Forelimb muscle (tissue), 1 donor: ENCODE measurements at regions not wholly inside any gene's neighbourhood (a gene's known extent, or its start where the extent isn't known, plus 50 kb on each side); places are given as distances from the start of the nearest gene placed in this dataset.

Source experiments
- DNase-seq: peaks from one replicate; pipeline ENCODE4 v3.0.0-alpha.2; 2013; ENCODE audit warnings: low read depth

DNA sequence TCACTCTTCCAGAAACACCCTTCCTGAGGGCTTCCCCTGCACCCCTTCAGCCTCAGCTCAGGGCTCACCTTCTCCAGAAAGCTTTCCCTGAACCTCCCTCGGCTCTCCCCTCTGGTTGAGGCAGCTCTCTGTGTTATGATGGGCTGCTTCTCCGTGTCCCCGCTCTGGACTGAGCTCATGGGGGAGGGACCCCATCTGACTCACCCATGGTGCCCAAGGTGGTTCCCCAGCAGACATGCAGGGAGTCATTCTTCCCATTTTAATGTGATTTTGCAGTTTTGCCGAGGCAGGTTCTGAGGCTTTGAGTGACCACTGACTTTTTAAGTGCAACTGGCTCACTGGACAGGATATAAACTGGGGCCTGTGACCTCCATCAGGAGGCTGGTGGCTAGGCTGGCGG is 495.1 kb downstream of the TBC1D22A start:
- DNase-seq = no peak

DNA sequence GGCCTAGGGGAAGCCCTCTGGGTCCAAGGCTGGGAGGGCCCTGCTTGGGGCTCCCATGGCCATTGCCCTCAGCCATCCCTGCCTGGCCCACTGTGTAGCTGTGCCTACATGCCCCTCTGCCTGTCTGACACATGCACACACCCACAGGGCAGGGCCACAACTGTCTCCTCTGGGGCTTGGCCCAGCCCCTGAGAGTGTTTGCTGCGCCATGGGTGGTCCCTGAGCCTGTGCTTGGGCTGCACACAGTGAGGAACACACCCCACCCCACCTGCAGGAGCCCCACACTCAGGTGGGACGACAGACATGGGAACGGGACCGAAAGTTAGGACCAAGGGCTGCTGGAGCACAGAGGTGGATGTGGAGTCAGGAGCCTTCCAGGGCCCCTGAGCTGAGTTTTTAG is 489.5 kb downstream of the TBC1D22A start:
- DNase-seq = no peak

DNA sequence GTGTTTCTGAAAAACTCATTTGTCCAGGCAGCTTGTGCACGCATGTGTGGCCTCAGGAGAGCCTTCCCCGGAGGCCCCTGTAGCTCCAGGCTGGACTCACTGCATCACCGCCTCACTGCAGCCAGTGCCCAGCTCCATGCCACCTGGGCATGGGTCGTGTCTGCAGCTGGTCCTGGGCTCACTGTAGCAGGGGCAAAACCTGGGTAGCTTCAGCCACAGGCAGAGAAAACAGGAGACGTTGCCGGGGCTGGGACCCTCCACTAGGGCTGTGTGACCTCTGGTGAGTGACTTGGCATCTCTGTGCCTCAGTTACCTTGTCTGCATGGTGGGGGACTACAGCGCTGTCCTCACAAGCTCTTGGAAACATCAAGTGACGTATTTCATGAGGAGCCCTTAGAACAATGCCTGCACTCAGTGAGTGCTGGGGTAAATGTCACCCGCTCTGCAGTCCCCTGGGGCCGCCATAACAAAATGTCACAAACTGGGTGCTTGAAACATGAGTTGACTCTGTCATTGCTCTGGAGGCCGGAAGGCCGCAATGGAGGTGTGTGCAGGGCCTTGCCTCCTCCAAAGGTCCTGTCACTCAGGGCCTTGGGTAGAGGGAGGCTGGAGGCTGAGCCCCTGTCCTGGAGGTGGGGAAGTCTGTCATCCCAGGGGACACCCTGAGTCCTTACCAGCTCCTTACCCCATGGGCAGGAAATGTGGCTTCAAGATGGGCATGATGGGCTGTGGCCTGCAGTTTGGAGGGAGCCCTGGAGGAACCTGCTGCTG is 488.7 kb downstream of the TBC1D22A start:
- no peak for DNase-seq

DNA sequence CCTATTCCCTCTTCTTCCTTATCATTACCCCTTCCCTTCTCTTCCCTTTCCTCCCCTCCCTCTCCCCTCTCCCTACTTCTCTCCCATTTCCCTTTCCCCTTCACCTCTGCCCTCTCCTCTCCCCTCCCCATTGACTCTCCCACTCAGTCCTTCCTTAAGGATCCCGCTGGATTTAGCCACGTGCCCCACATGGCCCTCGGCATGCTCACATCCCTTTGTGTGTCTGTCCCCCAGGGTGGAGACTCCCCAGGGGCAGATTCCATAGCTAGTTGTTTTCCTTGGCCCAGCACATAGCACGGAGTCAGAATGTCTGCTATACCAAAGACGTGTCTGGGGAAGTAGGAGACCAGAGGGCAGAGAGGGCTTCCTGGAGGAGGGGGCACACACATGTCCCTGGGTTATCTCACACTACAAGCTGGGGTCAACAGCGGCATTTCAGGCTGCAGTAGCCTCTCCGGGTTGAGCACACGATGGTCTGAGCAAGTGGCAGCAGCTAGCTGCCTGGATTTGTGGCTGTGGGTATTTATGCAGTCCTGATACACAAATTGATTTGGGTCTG is 487.0 kb downstream of the TBC1D22A start:
- no peak for DNase-seq

DNA sequence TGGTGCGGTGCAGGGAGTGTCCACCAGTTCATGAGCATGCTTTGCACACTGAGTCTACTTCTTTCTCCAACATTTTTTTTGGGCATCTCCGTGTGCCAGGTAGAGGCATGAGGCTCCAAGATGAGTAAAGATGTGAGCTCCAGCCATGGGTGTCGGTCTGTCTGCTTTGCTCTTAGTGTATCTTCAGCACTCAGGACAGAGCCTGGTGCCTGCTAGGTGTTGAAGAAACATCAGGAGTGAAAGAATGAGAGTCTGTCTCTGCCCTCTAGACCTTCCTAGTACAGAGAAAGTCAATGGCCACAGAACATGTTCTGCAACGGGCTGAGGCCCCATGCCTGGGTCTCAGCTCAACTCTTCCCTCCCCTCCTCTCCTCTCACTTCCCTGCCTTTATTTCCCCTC is 486.5 kb downstream of the TBC1D22A start:
- DNase-seq = no peak

DNA sequence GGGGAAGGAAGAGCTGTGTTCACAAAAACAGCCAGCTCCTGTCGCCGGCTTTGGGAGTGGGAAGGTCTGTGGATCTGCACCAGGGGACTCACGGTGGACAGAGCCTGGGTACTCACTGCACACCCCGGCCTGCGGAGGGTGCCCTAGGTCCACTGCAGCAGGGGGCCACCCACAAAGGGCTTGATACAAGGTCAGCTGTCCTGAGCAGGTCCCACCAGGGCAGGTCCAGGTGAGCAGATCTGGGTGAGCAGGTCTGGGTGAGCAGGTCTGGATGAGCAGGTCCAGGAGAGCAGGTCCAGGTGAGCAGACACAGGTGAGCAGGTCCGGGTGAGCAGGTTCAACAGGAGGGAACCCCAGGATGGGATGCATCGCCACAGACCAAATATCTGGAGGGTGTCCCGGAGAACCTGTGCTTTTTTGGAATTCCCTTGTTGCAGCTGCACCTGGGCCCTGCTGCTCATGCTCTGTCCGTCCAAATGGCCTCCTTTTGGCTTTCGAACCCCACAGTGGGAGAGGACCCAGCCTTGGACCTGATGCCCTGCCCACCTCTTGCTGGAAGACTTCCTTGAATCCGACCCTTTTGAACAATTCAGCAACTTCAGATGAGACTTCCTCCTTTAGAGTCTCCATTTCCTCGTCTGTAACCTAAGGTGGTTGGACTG is 485.3 kb downstream of the TBC1D22A start:
- no peak for DNase-seq

DNA sequence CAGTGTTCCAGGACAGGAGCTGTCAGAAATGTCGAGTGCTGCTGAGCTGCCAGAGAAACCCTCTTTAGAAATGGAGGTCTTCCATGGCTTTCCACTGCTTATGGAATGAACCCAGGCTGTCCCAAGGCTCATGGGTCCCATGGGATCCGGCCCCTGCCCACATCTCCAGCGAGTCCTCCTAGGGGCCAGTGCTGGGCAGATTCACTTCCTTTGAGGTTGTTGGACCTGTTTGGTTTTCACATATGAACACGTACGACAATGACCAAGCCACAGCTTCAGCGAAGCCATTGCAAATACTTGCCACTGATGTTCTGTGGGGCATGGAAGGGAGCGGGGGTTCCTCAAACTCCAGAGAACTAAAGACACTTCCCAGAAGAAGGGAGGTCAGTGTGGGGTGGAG is 483.3 kb downstream of the TBC1D22A start:
- no peak for DNase-seq

DNA sequence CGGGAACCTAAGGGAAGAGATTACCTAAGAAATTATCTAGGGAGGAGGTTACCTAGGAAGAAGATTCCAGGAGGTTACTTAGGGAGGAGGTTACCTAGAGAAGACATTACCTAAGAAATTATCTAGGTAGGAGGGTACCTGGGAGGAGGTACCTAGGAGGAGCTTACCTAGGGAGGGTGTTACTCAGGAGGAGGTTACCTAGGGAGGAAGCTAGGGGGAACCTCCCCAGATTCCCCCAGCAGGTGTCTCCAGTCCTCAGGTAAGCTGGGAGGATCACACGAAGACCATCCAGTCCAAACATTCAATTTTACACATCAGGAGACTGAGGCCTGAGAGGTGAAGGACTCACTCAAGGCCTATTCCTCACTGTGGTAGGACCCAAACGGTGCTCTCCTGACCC is 482.8 kb downstream of the TBC1D22A start:
- no peak for DNase-seq

DNA sequence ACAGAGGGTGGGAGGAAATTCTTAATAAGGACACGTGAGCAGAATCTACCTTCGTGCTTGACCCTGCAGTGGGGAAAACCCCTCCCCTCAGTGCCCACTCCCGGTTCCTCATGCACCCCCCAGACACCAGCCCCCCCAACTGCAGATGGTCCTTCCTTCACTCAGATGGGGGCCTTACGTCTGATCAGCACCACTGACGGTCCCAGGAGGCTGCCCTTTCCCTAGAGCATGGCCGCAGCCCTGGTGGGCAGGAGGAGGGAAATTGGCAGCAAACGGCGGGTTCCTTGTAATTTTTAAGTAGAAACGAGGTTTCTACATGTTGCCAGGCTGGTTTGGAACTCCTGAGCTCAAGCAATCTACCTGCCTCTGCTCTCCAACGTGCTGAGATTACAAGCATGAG is 477.7 kb downstream of the TBC1D22A start:
- DNase-seq = no peak

DNA sequence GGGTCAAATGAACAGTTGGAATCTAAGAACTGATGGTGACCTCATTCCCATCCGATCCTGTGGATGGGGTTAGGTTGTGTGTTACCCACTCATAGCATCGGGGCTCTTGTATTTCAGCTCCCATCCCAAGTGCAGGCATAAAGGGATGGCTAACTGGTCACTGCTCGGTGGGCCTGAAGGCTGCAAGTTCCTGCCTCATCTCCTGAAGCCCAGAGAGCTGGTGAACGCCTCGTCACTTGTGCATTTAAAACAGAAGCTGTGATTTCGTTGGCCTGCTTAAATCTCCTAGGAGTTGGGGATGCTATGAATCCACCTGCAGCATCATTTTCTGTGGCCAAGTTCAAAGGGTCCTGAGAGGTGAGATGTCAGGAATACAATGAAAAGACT is 477.0 kb downstream of the TBC1D22A start:
- no peak for DNase-seq

DNA sequence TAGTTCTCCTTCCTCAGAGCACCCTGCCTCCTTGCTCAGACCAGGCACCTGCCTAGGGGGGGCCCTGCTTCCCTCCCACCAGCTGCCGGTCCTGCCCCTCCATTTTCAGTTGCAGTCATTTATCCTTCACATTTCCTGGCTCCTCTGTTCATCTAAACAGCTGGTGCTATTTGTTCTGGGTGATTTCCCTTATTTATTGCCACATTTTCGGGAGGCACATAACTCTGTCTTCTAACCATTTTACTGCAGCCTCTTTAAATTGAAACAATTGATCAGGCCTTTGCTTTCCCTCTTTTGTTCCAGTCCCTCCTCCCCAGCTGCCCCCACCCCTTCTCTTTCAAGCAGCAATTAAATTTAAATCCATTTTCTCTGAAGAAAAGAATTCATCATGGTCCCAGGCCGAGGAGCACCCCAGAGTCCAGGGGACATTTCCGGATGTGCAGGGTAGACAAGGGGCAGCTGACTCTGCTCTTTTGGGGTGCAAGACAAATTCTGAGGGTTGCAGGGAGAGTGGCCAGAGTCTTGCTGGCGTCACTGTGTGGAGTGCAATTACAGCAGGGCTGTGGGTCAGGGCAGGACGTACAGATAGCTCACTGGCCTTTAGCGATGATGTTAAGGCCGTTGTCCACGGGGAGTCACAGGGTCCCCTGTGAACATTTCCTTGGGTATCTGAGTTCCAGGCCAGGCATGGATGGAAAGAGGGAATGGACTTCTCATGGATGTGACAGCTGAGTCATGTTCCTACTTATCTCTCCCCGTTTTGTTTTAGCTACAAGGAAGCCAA is 476.4 kb downstream of the TBC1D22A start:
- DNase-seq = no peak

DNA sequence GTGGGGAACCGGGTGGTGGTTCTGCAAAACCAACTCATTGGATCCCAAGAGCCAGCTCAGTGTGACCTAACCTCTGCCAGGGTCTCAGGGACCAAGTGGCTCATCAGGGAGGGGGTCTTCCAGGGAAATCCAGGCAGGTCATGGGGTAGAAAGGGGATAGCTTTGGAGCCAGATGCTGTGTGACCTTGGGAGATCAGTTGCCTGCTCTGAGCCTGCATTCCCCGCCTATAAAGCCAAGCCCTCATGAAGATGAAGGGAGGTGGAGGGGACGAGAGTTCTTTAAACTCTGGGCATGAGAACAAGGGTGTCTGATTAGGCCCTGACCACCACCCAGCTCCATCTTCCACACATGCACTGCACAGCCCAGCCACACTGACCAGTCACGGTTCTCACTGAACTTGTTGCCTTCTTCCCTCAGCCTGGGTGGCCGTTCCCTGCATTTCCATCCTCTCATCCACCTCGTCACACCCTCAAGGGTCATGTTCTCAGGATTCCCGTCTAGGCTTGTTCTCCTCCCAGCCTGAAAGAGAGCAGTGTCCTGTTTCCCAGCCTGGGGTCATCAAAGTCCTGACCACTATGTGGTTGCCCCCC is 475.5 kb downstream of the TBC1D22A start:
- no peak for DNase-seq

DNA sequence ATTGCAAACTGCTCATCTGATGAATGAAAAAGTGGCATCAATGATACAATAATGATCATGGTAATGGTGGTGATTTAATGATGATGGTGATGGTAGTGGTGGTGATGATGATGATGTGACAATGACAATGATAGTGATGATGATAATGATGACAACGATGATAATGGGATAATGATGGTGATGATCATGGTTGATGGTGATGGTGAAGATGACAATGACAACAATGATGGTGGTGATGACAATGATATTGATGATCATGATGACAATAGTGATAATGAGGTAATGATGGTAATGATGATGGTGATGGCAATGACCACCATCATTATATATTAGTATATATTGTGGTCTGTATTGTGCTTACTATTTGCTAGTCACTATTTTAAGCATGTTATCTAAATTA is 474.3 kb downstream of the TBC1D22A start:
- DNase-seq = no peak

DNA sequence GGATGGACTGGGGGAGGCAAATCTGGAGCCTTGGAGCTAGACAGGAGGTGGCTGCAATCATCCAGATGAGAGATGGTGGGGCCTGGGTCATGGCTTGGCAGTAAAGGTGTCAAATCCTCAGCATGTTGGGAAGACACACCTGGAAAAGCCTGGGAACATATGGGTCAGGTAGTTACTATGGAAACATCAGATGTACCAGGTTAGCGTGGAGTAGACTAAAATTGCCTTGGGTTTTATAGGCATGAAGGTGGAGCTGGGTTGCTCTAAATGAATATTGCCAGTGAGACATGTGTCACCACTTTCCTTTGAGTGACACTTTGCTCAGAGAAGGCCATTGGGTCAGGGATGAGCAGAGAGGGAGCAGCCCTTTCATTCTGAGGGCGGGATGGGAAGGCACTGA is 473.7 kb downstream of the TBC1D22A start:
- DNase-seq = no peak

DNA sequence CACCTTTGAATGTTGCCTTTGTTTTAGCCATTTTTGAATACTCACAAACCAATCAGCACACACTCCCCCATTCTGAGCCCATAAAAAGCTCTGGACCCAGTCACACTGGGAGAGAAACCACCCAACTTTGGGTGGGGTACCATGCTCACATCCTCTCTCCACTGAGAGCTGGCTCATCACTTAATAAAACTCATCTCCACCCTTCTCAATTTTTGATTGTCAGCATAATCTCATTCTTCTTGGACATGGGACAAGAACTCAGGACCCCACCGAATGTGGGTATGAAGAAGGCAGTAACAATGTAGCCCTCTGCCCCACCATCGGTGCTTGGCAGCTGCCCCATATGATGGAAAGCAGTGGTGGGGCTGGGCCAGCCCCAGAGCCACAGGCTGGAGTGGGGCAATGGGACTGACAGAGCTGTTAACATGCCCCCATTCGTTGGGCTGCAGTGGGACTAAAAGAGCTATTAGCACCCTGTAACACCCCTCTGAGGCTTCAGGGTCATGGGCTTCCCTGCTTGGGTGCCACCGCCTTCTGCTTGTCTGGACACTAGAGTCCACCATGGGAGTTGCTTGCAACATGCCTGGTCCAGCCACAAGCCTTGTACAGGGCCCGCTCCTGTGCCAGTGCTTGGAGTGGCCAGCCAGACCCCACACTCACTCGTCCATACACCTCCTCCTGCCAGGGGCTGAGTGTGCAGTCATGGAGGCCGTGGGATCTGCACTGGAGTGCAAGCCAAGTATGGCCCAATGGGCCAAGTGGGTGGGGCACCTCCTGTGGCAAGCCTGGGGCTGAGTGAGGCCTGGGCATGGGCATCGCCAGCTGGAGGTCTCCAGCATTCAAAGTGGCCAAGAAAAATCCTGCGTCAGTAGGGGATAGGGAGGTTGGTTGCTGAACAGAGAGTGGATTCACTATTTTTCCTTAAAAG is 471.1 kb downstream of the TBC1D22A start:
- no peak for DNase-seq

DNA sequence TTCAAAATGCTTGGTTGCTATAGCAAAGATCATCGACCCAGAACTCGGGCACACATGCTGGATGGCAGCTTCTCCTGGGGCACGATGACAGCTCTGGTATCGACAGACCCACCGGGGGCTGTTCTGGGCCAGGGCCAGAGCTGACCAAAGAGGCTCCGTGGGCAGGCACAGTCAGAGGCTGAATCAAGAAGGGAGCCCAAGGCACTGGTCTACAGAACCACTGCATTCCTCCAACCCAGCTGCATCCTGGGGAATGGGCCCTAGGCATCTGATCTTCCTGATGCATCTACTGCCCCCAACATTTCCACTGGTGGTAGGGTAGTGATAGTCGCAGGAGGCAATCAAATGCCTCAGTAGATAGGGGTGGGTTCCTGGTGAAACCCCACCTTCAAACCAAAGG is 470.3 kb downstream of the TBC1D22A start:
- DNase-seq = no peak

DNA sequence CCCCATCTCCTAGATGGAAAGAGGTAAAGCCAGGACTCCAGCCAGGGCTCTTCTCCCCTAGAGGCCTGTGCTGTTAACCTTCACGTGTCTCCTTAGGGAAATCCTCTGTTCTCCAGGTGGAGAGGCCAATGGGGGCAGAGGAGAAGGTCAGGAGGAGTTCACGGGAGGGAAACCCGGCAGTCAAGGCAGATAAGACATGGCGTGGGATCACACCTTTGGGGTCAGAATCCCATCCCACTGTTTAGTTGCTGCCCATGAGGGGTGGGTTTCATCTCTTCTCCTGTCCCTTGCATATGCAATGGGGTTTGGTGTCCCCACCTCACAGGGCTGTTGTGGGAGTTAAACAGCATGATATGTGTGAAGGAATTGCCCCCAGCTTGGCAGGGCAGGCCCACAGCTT is 469.7 kb downstream of the TBC1D22A start:
- DNase-seq = no peak

DNA sequence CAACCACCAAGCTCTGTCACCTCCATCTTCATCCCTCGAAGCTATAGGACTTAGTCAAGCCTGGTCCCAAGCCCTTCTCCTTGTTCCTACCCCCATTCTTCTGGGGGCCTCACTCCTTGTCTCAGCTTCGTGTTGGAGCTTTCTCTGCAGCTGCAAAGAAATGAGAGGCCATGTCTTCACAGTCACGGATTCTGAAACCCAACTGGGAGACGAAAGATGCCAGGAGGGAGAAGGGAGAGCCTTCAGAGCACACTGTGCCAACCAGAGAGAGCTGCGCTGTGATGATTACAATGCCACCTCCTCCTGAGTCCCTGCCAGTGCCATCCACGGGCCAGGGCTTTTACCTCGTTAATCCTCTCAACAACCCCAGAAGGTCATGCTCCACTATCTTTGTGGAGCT is 469.3 kb downstream of the TBC1D22A start:
- no peak for DNase-seq

DNA sequence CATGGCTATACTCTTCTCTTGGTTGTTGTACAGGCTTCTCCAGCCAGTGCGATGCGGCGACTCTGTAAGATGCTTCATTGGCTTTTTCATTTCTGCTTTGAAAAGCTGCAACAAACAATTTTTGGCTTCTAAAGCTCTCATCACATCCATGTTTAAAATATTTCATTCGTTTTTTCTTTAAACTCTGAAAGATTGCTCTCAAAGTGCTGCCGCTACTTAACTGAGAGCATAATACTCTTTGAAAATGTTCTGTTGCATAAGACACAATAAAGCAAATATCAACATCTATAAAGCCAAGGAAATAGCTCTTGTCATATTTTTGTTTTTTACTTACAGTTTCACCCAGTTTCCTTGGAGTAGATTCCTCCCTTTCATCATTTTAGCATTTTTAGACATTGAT is 468.3 kb downstream of the TBC1D22A start:
- DNase-seq = no peak

DNA sequence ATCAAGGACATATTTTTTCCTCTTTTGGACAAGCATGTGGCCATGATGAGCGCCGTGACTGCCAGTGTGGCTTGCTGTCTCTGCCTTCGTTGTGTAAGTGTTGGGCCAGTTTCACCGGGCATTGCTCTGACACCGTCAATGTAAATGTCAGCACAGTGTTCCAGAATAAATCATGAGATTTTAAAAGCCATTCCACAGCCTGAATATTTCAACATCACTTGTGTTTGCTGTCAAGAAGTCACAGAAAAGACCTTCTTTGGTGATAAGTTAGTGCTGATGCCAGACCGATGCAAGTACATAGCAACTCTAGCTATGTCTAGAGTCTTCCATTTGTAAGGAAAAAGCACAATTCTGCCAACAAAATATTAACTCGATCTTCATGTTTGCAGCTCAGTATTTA is 467.8 kb downstream of the TBC1D22A start:
- no peak for DNase-seq

DNA sequence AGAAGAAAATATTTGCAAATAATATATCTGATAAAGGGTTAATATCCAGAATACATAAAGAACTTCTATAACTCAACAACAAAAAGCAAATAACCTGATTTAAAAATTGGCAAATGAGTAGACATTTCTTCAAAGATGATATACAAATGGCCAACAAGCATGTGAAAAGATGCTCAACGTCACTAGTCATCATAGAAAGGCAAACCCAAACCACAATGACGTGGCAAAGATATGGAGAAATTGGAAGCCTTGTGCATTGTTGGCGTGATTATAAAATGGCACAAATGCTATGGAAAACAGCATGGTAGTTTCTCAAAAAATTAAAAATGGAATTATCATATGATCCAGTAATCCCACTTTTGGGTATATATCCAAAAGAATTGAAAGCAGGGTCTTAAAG is 466.3 kb downstream of the TBC1D22A start:
- no peak for DNase-seq
